GM21619 (cell line): ENCODE measurements at regions not wholly inside any gene's neighbourhood (a gene's known extent, or its start where the extent isn't known, plus 50 kb on each side); places are given as distances from the start of the nearest gene placed in this dataset.

Experiments used
- ATAC-seq: cut with Tn5 transposase; IDR thresholded peaks from one replicate; pipeline ENCODE4 v1.9.1; 2021; ENCODE audit not compliant: unreplicated experiment

DNA sequence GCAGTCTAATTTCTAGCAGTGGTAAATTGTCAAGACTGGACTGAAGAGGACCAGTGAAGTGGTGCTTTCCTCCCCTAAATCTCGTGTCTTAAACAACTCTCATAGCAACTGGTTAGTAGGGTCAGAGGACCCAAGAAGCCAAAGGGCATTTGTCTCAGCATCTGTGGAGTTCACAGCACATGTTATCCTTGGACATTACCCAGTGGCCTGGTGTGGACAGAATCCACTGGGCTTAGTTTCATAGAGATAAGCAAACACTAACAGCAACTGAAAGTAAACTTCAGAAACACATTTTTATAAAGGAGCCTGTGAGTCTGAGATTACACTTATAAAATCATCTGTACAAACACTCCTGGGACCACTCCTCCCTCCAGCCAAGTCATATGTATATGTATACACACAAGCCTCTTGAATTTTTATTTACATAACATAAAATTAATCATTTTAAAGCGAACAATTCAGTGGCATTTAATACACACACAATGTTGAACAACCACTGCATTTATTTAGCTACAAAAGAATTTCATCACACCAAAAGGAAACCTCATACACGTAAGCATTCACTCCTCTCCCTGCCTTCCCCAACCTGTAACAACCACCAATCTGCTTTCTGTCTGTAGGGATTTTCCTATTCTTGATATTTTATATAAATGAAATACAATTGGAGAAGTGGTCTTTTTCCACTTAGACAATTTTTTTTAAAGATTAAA, 457.8 kb downstream of the RASEF start:
- ATAC-seq, result no peak

DNA sequence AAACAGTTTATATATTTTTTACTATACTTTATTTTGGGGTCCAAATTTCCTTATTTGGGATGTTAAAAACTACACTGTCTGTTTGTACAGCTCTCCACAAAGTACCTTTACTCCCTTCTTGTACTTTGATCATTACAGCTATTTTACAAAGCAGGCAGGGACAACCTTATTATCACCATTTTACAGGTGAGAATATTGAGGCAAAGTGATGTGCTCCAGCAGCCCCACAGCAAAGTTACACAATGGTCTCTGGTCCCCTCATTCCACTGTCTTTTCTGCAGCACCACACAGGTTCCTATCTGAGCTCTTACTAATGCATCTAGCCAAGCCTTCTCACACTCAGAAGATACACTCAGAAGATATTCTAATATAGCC, 457.3 kb downstream of the RASEF start:
- no peak for ATAC-seq

DNA sequence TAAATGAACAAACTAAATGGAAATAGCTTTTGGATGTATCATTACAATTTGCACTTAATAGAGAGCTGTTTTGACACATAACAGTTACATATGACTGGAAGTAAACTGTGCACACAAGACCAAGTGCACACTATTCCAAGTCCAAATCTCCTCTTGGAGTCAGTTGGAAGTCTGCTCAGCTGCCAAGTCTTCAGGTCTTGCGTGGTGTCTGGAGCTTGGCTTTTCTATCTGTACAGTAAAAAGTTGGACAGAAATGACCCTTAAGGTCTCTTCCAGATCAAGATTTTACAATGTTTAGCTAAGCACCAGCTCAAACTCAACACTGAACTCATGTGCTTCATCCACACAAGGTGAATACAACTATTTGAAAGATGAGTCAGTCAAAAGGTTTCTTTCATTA, 456.9 kb downstream of the RASEF start:
- no peak for ATAC-seq

DNA sequence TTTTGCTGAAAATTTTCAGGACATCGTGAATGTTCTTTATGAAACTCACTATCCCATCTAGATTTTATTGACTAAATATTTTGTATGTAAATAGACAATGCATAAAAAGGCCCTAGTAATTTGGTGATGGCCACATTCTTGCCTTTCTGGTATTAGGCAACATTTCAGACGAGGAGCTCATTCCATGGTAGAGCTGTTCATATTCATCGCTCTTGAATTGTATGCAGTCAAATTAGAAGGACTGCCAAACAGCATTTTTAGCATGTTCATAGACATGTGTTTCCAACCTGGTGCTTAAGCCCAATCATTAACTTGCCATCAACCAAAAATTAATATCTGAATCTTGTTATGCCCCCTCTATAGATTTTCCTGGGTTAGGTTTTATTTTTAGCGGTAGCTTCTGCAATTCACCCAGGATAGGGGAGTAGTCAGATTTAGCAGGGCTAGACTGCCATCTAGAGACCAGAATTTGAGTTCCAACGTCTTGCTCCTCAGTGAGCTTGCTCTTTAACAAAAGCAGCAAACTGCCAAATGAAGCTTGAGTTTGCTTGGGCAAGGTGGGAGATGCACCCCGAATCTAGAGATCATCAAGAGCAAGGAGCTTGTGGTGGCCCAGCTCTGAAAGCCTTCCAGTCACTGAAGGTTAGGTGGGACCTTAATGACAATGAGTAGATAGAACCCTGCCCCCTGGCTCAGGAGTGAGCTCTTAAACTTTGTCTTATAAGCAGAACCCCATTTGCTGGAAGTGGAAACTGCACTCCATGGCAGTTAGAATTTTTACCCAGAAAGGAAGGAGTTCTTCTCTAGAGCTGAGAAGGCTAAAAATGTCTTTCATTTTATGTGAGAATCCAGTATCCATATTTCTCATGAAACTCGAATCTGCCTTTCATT, 456.2 kb downstream of the RASEF start:
- ATAC-seq, result no peak

DNA sequence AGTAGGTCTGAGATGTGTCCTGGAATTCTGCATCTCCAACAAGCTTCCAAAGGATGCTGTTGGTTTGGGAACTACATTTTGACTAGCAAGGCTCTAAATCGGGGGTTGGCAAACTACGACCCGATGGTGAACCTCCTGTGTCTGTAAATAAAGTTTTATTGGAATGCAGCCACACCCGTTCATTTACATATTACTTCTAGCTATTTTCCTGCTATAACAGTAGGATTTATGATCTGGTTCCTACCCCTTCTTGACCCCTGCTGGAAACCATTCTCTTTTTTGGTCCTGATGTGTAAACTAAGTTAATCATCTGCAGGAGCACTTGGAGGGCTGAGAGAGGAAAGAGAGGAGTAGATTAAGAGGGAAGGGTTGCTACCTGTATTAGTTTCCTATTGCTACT, 454.5 kb downstream of the RASEF start:
- ATAC-seq, result no peak

DNA sequence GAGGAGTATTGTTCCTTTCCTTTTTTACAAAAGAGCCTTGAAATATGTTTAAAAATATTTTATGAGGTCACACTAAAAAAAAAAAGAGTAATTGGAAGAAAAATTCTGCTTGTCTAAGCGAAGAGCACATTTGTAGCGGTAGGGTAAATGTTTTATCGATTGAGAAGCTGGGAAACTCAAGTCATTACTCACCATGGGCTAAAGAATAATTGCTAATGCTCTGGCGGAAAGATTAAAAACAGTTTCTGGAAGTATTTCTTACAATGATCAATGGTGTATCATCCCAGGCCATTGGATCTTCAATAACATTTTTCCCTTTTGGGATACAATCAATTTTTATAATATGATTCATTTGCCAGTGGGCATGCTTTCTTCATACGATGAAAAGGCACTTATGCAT, 450.0 kb downstream of the RASEF start:
- ATAC-seq, result no peak

DNA sequence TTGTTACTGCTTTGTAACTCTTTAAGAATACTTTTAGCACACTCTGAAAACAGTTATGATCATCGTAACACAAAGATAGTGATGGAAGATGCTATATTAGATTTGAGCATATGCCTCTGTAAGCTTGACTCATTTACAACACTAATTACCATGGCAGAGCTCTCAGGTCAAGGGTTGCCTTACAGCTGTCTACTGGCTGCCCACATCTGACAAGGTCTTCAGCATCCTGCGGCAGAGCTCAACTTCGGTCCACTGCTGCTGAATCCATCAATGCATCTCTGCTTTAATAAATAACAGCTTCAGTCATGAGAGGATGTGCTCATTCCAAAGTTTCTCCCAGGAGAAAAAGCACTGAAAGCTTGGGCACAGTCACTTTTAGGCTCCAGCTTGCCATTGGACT, 449.4 kb downstream of the RASEF start:
- no peak for ATAC-seq

DNA sequence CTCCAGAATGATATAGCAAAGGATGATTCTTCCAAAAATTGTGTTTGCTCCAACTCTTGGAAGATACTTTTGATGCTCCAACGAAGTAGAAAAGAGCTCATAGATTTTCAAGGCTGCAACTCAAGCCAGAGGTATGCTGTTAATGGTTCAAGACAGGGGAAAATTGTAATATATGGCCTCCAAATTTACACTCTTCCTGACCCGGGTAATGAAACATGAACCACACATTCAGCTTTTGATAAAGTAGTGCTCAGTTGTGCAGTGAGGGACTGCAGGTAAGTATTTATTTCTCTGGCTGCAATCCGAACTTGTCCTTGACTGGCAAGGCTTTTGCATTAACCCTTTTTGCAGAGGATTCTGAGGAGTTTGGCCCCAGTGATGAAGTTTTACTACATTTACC, 446.4 kb downstream of the RASEF start:
- ATAC-seq, result no peak

DNA sequence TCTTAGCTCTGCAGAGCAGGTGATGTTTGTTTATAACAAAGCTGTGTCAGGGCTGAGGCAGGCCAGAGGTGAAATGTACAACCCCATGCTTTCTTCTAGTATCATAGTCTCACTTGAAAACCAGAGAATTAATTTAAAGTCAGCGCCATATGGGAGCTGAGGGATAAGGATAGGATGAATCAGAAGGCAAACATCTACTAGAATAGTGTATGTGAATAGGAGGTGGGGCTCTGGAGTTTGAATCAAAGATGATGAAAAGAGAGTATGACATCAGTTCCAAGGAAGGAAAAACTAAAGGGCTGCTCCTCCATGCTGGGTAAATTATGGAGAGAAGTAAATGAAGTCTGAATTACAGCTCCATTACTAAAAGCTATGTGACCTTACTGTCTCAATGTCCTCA, 441.5 kb downstream of the RASEF start:
- no peak for ATAC-seq

DNA sequence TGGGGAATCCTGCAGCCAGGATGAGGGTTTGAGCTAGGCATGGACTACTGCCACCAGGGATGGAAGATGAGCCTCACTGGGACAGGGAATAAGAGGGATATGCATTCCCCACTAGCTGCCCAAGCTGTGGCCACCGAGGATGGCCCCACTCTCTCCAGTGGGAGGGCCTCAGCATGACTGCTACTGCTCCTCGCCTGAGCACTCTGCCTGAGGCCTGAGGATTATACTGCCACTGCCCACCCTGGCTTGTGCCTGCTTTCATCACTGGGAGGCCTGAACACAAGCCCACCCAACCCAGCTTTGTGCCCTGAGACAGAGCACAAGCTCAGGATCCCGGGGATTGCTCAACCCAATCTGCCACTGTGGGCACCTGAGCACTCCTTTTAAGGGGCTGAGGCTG, 425.6 kb downstream of the RASEF start:
- no peak for ATAC-seq

DNA sequence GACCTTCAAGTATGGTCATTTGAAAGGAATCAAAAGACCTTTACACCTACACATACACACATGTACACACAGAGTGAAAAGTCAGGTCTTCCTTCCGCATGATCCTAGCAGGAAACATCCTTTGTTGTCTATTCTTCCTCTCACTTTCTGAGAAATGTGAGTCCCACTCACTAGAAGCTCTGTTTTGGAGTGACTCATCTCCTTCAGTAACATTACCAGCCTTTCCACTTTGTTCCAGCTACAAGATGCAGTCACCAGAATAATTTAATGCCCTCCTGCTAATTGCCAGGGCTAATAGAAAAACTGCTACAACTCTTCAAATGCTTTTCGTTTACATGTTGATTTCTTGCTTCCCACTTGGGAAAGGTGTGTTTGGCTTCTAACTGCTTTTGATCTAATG, 417.3 kb downstream of the RASEF start:
- no peak for ATAC-seq

DNA sequence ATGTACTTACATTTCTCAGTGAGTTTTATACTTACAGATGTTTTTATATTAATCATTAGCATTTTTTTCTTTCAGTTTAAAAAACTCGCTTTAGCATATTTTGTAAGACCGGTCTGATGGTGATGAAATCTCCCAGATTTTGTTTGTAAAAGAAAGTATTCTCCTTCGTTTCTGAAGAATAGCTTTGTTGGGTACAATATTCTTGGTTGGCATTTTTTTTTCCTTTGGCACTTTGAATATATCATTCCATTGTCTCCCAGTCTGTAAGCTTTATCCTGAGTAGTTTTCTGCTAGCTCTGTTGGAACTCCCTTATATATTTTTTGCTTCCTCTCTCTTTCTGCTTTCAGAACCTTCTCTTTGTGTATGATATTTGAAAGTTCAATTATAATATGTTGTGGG, 412.6 kb downstream of the RASEF start:
- ATAC-seq, result no peak

DNA sequence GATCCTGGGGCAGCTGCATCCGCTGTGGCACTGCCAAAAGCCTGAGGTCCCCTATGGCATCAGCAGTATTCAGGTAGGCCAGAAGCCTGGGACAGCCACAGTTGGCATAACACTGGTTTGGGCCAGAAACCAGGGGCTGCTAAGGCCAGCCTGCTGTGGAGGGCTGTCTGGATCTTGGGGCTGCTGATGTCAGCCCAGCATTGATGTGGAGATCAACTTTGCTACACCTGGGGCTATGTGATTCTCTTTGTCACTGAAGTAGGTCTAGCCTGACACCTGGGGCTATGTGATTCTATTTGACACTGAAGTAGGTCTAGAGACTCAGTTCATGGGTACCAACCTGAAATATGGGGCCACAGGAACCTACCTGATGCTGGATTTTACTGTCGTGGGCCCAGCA, 411.5 kb downstream of the RASEF start:
- ATAC-seq, result no peak

DNA sequence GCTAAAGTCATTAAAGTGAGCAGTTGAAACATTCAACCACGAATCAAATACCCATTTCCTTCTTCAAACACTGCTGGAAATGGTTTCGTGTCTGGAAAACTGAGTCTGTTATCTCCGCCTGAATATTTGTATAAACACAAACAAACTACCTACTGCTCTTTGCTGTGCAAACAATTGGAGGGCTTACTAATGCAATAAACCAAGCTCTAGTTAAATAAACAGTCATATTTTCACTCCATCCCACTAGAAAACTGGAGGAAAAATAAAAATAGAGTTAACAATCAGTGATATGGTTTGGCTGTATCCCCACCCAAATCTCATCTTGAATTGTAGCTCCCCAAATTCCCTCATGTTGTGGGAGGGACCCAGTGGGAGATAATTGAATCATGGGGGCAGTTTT, 397.6 kb downstream of the RASEF start:
- ATAC-seq, result no peak

DNA sequence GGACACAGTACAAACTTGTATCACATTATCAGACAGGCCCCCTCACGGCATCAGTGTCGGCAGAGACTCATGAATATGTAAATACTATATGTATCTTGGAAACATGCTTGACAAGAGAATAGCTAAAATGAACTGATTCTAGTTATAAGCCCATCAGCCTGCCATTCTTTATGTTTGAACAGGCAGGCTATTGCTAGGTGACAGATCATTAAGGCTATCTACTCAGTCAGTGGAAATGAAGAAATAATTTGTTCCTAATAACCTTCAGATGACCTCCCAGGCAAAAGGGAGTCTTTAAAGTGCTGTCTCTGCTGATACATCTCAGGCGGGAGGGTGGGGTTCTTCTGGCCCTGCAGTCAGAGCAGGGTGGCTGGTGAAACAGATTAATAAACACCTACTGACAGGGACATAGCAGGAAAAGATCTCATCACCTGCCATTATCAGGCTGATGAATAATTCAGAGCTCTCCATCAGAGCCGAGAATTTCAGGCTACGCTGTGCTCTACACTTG, 394.2 kb downstream of the RASEF start:
- ATAC-seq, result no peak

DNA sequence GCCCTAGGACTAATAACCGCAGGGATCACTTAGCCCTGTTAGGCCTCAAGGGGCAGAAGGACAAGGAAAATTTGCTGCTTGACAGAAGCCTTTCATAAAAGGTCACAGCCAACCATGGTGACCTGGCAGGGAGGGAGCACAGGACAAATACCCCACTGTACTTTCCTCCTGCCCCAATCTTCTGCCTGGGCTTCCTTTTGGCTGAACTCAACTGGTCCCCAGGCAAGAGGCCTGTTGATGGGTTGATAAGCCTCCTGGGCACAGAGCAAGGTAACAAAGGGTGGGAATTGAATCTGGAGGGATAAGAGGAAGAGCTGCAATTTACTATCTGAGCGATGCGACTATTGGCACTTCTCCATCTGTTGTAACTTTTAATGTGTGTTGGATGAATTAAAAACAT, 392.9 kb downstream of the RASEF start:
- ATAC-seq, result no peak

DNA sequence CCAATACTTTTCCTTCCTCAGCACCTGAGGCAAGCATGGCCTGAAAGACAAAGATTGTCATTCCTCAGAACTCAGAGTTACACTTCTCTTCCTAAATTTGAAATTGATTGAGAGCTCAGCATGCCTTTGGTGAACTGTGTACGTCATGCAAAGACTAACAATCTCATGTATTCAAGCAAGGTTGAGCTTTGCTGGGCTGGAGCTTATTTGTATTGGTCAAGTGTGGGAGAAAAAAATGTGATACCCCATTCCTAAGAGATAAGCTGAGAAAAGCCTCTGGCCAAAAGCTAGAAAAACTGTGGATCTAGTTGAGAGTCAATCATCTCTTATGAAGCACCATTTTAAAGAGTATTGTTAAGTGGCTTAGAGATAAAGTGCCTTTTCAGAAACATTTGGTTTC, 392.2 kb downstream of the RASEF start:
- no peak for ATAC-seq

DNA sequence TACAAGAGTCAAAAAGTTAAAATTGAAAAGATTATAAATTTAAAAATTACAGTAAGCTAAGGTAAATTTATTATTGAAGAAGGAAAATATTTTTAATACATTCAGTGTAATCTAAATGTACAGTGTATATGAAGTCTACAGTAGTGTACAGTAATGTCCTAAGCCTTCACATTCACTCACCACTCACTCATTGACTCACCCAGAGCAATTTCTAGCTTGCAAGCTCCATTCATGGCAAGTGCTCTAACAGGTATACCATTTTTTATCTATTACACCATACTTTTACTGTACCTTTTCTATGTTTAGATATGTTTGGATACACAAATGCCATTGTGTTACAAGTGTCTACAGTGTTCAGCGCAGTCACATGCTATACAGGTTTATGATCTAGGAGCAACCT, 389.7 kb downstream of the RASEF start:
- no peak for ATAC-seq

DNA sequence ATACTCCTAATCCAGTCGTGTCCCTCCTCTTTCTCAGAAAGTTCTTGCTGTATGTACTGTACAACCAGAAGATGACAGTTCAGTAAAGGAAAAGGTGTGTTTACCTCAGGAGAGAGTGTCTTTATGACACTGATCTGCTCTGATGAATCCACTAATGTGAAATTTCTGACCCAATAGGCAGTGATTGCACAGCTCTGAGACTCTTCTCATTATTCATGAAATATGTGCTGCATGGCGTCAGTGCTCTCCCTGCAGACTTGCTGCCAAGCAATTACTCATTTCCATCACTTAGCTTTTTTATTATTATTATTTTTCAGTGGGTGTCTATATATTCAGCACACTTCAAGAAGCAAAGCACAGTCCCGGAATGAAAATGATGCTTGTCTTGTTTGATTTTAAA, 389.0 kb downstream of the RASEF start:
- no peak for ATAC-seq

DNA sequence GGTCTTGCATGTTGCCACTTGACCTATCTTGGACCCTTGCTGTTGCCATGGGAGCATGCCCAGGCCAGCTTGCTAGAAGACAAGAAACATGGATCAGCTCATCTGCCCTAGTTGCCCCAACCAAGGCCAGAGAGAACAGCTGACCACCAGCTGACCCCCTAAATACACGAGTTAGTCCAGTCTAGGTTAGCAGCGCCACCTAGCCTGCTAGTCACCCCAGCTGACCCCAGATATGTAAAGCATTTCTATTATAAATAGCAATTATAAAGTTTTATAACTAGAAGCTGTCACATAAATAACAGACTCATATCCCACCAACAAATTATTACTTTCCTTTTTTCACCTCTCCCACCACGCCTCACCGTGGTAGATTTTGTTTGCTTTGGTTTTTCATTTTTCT, 387.8 kb downstream of the RASEF start:
- ATAC-seq, result no peak

DNA sequence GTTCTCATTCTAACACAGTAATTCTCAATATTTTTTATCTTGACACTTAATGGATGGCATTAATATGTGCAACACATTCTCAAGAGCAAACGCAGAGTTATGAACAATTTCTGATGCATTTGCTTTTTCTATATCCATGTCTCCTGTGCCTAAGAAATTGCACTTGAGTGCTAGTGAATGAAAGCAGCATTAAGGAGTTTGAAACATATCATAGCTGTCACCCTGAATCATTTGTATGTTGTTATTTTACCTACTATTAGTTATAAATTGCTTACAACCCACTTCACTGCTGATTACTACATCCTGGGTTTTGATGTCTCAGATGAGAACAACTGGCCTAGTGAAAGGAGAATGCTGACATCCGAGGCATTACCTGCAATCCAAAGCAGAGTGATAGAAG, 387.3 kb downstream of the RASEF start:
- ATAC-seq, result no peak

DNA sequence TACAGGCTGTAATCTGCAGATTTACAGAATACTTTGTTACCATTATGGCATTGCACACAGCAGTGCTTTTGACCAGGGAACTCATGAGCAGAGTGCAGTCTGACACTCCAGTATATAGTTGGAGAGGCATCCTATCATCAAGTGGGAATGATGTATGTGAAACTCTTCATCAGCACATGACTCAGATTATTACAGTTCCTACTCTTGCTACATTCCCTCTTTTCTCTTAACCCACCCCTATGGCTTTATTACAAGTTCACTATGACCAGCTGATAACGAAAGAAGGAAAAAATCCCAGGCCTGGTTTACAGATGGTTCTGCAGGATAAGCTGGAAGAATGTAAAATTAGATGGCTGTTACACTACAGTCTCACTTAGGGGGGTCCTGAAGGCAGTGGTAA, 385.9 kb downstream of the RASEF start:
- ATAC-seq, result no peak
